Esophagus muscularis mucosa (tissue), 2 donors: ENCODE measurements at regions not wholly inside any gene's neighbourhood (a gene's known extent, or its start where the extent isn't known, plus 50 kb on each side); places are given as distances from the start of the nearest gene placed in this dataset.

Experiments
- EP300 ChIP-seq: sonication (generic); formaldehyde crosslinking; IDR thresholded peaks from one replicate; pipeline ENCODE4 v1.6.1; 2017; ENCODE audit warnings: antibody characterized with exemption
- POLR2A ChIP-seq: fragments of 450-650 bp; IDR thresholded peaks from one replicate; pipeline ENCODE4 v1.6.1; 2017; ENCODE audit warnings: antibody characterized with exemption, moderate library complexity, mild to moderate bottlenecking, low read depth

GRCh38 chr2:59589881-59590280 lies 963.6 kb downstream of the BCL11A start:
- TF ChIP-seq EP300 (no peak), POLR2A (no peak)
